HT-29 (cell line): ENCODE measurements at regions not wholly inside any gene's neighbourhood (a gene's known extent, or its start where the extent isn't known, plus 50 kb on each side); places are given as distances from the start of the nearest gene placed in this dataset.
A peak's percentile ranks its signal among the peaks of the same experiment; 100 is the strongest.

ENCODE experiments used
- DNase-seq: peaks from one replicate; pipeline ENCODE4 v3.0.0-alpha.2; 2015; ENCODE audit warnings: low spot score

DNA sequence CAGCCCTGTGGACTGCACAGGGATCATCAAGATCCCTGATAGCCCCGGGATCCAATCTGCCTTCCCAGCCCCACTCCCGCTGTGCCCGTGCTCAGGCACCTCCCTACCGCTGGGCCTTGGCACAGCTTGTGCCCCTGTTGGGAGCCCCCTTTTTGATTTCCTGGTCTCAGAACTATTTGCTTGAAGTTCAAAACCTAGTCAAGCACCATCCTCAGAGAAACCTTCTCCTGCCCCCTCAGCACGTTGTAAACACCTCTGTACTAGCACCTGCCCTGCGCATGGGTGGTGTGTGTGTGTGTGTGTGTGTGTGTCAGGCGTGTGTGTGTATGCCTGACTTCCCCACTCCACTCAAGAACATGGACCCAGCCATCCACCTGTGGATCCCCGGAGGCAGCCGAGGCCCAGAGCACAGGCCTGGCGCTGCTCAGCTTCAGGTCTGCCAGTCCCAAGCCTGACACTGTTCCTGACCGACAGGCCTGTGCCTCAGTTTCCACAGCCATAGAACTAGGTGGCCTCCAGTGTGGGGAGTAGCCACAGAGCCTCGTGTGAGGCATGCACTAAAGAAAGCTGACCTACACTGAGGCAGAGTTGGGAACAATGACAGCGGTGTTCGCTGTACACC is 65.5 kb downstream of the ADRA2C start:
- no peak for DNase-seq

DNA sequence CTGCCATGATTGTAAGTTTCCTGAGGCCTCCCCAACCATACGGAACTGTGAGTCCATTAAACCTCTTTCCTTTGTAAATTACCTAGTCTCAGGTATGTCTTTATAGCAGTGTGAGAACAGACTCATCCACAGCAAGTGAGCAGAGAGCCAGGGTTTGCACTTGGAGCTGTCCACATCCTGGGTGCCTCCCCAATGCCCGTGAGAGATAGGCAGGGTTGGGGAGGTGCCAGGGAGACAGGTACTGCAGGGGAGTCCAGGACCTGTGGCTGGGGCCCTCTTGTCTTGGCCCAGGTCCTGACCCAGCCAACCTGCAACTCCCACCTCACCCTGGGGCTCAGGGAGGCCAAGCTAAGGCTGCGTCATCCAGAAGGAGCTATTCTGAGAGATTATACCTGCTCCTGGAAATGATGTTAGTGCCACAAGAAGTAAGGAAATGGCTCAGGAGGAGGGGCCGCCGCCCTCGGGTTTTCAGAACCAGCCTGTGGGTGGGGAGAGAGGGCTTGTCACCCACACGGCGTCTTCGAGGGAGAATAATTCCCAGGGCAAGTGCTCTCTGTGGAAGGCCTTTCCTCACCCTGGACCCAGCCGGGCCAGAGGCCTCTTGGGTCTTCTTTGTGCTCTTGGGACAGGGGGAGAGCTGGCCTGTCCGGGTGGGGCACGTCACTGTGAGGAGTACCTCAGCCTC is 66.5 kb downstream of the ADRA2C start:
- DNase-seq, result no peak

DNA sequence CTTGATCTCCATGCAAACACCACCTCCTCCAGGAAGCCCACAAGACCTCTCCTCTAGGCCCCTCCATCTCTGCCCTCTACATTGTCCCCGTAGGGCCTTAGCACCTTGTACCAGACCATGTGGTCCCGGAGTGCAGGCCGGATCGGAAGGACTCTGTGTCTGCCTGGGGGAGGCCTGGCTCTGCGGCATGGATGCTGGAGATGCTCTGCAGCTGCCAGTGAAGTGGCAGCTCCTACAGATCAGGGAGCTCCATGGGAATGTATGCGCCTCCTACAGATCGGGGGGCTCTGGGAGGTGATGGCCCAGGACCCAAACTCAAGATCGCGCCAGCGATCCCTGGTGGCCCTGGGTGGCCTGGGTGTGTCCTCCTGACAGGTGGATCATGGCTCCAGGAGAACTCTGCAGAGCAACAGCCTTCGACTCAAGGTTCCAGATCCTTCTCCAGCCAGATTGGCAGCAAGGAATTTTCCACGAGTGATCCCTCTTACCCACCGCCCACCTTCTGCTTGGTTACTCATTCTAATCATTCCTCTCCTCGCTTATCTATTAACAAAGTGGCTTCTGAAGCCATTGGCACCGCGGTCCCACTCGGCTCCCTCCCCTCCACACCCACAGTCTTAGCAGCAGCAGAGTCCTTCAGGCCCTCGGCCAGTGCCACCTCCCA is 67.3 kb downstream of the ADRA2C start:
- no peak for DNase-seq

DNA sequence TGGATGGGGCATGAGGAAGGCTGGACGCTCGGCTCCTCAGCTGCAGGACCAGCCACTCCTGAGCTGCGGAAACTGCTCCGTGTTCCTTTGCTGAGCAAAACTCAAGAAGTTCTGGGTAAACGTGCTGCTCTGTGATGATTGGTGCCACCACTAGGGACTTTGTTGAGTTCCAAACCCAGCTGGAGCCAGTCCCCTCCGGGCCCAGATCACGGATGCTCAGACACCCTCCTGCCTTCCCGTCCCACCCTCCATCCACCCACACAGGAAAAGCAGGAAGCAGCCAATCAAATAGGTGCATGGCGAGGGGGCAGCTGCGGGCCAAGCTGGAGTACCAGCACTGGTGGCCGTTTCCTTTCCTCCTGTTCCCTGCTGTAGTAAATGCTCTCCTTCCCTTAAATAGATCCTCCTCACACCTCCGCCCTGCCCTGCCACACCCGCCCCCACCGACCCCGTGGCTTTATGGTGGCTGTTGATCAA is 68.0 kb downstream of the ADRA2C start:
- no peak for DNase-seq

DNA sequence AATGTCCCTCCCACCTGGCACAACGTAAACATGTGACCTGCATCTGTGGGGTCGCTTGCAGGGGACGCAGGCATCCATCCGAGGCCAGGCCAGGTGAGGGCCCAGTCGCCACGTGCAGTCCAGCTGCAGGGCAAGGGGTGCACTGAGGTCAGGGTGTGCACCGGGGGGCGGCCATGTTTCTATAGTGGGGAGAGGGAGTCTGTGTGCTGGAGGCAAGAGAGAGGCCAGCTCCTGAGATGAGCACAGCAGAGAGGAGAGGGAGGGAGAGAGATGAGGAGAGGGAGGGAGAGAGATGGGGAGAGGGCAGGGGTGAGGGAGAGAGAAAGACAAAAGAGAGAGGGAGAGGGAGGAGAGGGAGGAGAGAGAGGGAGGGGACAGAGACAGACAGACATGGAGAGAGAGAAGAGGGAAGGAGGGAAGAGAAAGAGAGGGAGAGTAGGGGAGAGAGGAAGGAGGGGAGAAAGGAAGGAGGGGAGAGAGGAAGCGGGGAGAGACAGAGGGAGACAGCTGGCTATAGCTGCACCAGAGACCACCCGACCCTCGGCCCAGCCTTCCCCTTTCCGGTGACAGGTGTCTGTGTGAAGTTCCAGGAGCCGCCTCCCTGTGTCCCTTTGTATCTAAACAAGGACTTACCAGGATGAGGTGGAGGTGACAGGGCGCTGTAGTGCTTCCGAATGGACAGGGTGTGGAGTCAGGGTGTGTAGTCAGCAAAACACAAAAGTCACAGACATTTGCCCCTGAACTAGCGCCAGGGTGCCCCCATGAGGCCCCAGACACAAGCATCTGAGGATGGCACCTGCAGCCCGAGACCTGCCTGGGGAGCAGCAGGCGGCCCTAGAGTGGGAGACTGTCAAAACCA is 68.7 kb downstream of the ADRA2C start:
- no peak for DNase-seq

DNA sequence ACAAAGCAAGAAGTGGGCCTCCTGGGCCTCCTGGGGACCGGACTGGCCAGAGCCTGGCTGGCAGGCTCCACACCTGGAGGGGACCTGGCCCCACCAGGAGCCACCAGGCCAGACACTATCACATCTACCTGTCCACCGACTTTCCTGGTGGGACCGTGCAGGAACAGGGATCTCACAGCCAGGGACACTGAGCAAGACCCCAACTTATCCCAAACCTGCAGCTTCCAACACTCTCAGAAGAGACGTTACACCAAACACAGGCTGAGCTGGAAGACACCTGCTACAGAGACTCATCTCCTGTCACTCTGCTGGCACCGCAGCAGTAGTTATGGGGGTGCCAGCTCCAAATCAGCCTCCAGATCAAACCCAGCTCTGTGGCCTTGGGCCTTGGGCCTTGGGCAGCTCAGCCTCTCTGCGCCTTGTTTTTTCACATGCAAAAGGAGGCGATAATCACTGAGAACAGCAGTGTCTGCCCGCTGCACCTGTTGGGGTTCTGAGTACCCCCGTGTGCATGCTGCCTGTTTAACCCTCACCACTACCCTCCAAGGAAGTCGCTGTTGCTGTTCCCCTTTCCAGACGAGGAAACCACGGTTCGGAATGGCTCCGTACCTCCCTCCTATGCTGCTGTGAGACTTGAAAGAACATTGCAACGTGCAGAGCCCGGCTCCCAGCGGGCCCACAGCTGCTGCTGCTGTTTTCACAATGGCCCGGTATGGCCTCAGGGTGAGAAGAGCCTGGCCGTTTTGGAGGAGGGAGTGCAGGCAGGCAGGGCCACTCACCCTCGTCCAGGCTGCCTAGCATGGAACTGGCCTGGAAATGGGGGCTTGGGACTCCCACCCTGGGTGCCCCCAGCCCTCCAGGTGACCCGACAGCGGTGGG is 69.6 kb downstream of the ADRA2C start:
- no peak for DNase-seq

DNA sequence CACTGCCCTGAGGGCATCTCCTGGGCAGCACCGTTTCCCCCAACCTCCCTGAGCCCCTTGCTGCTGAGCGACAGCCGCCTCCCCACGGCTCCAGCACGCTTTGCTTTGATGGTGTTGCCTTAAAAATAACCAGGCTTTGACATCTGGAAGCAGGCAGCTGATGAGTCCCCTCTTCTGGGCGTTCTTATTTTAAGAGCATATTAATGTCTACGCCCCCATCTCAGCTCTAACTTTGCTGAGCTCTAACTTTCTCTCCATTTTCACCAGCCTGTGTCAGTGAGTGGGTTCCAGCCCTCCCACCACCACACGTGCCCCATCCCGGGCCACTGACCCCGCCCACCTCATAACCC is 70.2 kb downstream of the ADRA2C start:
- DNase-seq, result no peak

DNA sequence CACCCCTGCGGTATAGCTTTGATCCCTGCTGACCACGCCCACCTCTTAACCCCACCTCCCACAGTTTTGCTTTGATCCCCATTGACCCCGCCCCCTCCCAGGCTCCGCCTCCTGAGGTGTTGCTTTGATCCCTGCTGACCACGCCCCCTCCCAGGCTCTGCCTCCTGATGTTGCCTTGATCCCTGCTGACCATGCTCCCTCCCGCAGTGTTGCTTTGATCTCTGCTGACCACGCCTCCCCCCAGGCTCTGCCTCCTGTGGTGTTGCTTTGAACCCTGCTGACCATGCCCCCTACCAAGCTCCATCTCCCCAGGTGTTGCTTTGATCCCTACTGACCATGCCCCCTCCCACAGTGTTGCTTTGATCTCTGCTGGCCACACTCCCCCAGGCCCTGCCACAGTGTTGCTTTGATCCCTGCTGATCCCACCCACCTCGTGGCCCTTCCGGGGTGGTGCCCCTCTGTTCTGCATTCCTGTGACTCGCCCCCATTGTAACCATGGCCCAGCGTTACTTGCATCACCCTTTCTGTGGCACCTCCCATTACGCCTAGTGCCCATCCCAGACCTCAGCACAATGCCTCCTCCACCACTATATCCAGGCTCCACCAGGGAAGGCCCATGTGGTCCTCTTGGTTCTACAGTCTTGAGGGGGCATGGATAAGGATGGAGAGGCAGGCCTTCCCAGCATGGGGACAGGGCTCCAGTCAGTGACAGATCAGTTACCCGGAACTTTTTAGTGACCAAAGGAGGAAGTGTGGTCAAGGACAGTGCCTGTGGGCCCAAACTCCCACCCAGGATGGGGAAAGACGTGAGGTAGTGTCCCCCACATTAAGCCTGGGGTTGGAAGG is 70.8 kb downstream of the ADRA2C start:
- peak; percentile 9 for DNase-seq

DNA sequence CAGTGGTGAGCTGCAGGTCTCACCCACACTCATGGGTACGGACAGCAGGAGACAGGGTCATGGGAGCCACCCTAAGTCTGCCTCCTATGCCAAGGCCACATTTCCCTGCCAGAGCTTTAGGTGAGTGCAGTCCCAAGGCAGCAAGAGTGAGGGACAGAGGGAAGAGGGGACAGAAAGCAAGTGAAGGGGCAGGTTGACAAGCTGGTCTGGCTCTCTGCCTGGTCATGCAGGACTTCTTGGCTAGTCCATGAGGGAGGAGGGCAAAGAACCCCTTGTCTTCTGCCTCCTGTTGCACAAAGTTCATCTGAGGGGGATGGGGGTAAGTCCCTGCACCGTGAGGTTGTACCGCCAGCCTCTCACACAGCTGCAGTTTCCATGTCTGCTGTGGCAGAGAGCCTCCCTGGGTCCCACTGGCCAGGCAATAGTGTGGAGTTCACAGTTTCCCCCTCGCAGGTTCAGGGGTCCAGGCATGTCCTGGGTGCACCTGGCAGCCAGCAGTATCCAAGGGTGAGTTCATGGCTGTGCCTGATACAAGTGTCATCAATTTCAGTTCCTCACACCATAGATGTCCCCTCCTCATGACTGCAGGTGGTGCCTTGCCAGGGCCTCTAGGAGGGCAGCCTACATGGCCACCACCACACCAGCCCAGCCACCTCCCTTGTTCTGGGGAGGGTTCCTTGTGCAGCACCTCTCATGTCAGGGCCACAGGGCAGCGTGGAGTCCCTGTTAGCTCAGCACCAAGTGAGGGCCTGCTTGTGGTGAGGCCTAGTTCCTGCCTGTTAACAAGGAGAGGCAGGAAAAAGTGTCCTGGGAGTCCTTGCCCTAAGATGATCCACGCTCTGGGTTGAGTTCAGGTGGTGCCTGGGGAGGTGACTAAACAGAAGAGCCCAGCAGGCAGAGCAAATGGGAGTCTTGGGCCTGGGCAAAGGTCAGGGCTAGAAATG is 72.5 kb downstream of the ADRA2C start:
- no peak for DNase-seq

DNA sequence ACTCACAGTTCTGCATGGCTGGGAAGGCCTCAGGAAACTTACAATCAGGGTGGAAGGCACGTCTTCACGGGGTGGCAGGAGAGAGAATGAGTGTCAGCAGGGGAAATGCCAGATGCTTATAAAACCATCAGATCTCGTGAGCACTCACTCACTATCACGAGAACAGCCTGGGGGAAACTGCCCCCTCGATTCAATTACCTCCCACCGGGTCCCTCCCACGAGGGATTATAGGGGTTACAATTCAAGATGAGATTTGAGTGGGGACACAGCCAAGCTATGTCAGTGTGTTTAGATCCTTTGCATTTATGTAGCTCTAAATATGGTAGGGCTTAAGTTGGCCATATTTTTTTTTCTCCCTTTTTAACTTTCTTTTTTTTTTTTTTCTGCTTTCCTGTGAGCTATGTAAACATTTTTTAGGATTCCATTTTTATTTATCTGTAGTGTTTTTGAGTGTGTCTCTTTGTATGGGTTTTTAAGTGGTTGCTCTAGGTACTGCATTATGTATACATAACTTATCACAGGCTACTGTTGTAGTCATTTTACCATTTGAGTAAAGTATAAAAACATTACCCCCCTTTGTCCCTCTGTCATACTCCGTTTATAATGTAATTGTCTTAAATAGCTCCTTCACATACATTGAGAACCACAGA is 79.0 kb downstream of the ADRA2C start:
- no peak for DNase-seq

DNA sequence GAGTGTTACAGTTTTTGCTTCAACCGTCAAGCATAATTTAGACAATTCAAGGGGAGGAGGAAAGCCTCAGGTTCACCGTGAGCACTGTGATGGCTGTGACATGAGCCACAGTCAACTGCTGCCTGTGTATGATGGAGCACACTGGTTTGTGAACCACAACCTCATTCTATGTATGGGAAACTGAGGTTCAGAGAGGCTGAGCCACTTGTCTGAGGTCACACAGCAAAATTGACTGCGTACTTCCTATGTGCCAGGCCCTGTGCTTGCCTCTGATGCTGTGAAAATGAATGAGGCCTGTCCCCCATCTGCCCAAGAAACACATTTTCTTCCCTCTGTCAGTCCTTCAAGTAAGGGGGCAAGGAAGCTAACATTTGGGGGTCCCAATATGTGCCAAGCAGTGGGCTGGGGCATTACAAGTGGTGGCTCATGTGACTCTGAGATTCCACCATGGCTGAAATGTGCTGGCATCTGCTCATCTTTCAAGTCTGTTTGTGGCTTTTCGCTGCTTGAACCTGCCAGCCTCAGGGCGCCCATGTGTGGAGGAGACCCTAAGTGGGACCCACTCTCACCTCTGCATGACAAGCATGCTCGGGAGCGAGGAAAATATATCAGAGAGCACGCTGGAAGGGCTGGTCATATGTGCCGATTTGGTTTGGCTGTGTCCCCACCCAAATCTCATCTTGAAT is 79.7 kb downstream of the ADRA2C start:
- DNase-seq, result no peak

DNA sequence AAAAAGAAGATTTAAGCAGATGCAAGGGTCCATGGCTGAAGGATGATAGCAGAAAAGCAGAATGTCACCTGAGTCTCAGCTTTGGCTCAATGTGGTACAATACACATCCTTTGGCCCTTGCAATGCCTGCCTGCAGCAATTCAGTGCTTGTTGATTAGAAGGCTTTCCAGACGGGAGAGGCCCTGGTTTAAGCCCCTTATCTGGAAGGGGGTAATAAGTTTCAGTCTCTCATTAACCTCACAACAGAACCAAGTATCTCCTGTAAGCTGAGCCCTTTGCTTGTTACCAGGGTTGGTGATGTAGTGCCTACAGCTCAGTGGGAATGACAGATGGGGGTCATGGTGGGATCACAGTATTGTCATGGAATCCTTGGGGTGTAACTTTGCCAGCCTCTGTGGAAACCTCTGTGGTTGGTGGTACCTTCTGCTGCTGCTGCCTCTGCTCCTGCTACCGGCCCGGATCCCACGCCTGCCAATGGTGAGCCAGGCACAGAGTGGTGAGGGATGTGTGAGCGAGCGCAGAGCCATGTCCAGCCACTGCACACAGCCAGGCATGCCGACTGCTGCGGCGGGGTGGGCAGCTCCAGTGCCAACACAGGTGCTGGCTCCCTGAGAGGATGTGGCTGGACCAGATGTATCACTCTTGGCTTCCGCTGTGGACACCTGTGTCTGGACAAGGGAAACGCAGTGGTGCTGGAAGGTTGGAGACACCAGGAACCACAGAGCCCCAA is 81.2 kb downstream of the ADRA2C start:
- no peak for DNase-seq

DNA sequence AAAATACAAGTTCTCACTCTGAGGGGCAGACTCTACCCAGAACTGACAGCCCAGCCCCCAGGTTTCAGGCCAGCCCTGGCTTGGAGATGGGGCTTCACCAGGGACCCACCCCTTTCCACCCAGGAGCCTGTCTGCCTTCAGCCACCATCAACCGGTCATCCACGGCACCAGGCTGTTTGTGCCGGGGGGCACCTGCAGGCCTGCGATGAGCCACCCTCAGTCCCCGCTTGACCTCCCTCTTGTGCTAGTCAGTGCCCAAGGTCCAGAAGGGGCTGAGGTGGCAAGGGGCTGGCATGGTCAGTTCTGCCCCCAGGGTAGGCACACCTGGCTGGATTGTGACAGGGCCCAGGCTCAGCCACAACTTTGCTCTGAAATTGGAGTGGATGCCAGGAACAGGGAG is 82.1 kb downstream of the ADRA2C start:
- no peak for DNase-seq

DNA sequence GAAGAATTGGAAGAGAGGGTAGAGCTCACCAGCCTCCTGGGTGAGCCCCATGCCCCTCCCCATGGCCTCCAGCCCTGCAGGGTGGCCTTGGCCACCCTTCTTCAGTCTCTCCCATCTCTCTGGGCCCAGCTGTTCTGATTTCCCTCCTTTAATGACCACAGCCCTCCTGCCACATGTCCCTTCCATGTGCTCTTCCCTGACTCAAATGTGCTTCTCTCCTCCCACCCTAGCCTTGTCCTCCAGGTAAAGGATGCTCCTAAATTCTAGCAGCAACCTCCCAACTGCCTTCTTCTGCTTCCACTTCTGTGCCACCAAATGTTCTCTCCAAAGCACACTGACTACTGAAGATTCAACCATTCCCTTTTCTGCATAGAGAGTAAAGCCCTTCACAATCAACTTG is 83.0 kb downstream of the ADRA2C start:
- DNase-seq, result no peak

DNA sequence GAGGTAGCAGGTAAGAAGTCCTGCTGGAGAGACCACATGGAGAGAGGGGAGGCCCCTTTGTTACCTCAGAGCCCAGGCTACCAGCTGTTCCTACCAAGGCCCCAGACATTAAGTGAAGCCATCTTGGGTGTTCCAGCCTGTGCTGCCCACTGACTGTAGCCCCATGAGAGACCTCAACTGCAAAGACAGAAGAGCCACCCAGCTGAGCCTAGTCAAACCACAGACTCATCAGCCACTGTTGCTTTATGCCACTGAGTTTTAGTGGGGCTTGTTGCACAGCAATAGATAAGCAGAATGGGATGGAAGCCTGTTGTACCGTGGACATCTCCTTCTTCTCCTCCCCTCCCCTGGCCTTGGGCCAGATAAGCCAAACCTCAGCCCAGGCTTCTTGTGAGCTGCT is 83.9 kb downstream of the ADRA2C start:
- no peak for DNase-seq

DNA sequence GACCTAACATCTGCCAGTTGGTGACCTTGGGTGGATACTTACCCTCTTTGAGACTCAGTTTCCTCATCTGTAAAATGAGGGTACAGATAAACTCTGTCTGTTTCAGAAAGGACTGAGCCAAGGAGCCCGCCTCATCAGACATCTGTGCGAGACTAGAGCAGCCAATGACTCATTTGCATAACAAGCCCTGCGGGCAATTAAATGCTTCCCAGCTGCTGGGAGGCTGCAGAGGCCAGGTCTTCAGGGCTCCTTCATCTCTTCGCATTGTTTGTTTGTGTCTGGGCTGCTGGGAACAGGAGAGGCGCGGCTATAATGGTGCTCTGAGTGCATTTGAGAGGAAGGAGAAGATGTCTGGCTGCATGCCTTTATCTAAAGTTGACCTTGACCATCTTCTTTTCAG is 85.0 kb downstream of the ADRA2C start:
- no peak for DNase-seq

DNA sequence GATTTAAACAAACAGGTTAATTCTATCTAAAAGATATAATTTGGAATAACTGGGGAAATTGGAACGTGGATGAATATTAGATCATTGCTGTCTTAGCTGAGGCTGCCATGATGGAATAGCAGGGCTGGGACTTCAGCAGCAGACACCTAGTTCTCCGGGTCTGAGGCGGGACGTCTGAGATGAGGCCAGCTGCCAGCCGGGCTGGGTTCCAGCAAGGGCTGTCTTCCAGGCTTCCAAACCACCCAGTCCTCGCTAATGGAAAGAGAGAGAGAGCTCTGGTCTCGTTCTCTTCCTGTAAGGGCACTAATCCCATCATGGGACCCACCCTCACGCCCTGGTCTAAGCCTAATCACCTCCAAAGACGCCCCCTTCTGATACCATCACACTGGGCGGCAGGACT is 85.7 kb downstream of the ADRA2C start:
- no peak for DNase-seq
